BE2C (cell line): ENCODE measurements at regions not wholly inside any gene's neighbourhood (a gene's known extent, or its start where the extent isn't known, plus 50 kb on each side); places are given as distances from the start of the nearest gene placed in this dataset.

Source experiments
- DNase-seq: peaks from one replicate; pipeline ENCODE4 v3.0.0-alpha.2; 2020
- H3K27me3 ChIP-seq: fragments of 250-450 bp; sonication (Bioruptor Pico); 2 replicates; pipeline ENCODE4 v1.5.1; 2020; ENCODE audit warnings: mild to moderate bottlenecking
- H3K36me3 ChIP-seq: fragments of 250-450 bp; sonication (Bioruptor Pico); 2 replicates; pipeline ENCODE4 v1.5.1; 2020; ENCODE audit warnings: mild to moderate bottlenecking
- H3K4me1 ChIP-seq: fragments of 250-450 bp; sonication (Bioruptor Pico); 2 replicates; pipeline ENCODE4 v1.5.1; 2020
- H3K4me3 ChIP-seq: 2 replicates; pipeline ENCODE4 v1.5.1; 2011; ENCODE audit warnings: low read depth, low read length
- H3K9me3 ChIP-seq: fragments of 250-450 bp; sonication (Bioruptor Pico); 2 replicates; pipeline ENCODE4 v1.5.1; 2020
- CTCF ChIP-seq: IDR thresholded peaks from 2 replicates; pipeline ENCODE4 v1.5.1; 2012; ENCODE audit warnings: mild to moderate bottlenecking, low read depth, low read length

DNA sequence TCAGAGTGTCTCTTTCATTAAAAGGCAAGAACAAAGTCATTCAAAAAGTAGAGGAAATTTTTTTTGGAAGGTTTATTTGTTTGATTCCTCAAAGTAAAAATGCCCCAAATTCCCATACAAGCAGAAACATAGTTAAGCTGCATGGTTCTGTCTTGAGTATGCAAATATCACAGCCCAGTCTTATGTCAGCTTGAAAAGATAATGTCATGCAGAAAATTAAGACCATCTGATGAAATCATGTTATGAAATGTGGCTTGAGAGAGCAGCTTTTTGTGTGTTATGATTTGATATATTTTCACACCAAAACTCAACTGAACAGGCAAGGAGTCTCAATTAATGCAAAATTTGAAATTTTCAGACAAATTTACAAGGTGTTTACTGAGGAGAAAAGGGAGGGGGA is 411.0 kb downstream of the LMO4 start:
- DNase-seq: no peak
- Histone ChIP-seq H3K4me3 (no peak overlapping the region), H3K27me3 (no peaks in the 10 kb centered on the region), H3K36me3 (no peaks in the 10 kb centered on the region), H3K9me3 (no peaks in the 10 kb centered on the region), H3K4me1 (no peaks in the 10 kb centered on the region)
- TF ChIP-seq CTCF: no peak

DNA sequence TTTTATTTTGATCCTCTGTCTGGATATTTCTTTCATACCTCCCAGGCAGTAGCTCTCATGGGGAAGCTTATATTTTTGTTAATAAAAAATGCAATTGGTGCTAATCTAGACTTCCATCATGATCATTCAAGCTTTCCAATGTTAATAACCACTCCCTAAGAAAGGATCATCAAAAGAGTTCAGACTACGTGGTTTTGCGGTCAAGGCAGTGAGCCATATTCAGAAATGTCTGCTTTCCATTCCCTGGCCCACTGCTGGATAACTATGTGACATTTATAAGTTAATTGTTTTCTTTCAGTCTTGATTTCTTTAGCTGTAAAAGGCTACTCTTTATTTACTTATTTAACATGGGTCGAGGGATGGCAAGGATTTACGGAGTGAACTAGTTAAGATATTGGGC is 414.6 kb downstream of the LMO4 start:
- Histone ChIP-seq H3K9me3 (no peaks in the 10 kb centered on the region), H3K27me3 (no peaks in the 10 kb centered on the region), H3K36me3 (no peaks in the 10 kb centered on the region), H3K4me1 (no peaks in the 10 kb centered on the region), H3K4me3 (no peak overlapping the region)
- DNase-seq: no peak
- no peak for TF ChIP-seq CTCF

- DNase-seq: no peak
- Histone ChIP-seq H3K9me3 (no peaks in the 10 kb centered on the region), H3K27me3 (no peaks in the 10 kb centered on the region), H3K4me1 (no peaks in the 10 kb centered on the region), H3K36me3 (no peaks in the 10 kb centered on the region), H3K4me3 (no peak overlapping the region)
- TF ChIP-seq CTCF: no peak
Observed at GRCh38 chr1:87744056-87744455, 415.4 kb downstream of the LMO4 start.

DNA sequence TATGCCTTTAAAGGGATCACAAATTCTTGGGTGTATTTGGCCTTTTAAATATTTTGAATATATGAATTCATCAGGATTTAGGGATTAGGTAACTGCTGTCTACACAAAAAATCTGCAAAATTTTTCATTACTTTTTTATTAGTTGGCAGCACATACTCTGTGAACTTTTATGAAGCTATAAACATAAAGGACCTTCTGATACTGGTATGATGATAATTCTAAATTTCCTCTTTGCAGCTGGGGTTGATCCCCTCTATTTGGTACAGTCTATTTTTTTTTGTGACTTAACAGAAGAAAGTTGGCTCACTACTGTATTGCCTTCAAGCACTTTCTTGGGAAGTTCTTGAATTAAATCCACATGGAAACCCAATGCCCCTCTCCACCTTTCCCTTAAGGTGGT is 416.1 kb downstream of the LMO4 start:
- no peak for TF ChIP-seq CTCF
- no peak for DNase-seq
- Histone ChIP-seq H3K4me1 (no peaks in the 10 kb centered on the region), H3K9me3 (no peaks in the 10 kb centered on the region), H3K27me3 (no peaks in the 10 kb centered on the region), H3K36me3 (no peaks in the 10 kb centered on the region), H3K4me3 (no peak overlapping the region)

DNA sequence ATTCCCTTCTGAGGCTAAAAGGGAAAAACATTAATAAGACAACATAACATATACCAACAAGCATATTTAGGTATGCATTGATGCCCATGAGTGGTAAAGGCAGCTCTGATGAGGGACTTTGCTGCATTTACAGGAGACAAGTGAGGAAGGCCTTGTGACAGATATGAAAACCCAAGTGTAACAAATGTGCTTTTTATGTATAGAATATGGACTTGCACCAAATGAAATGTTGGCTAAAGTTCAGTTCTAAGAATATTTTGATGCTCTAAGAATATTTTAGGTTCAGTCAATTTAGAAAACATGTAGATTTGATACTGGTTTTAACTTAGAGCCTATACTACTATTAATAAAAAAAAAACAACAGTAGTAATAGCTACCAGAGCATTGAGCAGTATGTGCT is 424.7 kb downstream of the LMO4 start:
- DNase-seq: no peak
- H3K9me3 ChIP-seq: no peaks in the 10 kb centered on the region
- no peaks in the 10 kb centered on the region for H3K27me3 ChIP-seq
- H3K4me3 ChIP-seq: no peak overlapping the region
- no peaks in the 10 kb centered on the region for H3K36me3 ChIP-seq
- no peak for TF ChIP-seq CTCF
- no peaks in the 10 kb centered on the region for H3K4me1 ChIP-seq

DNA sequence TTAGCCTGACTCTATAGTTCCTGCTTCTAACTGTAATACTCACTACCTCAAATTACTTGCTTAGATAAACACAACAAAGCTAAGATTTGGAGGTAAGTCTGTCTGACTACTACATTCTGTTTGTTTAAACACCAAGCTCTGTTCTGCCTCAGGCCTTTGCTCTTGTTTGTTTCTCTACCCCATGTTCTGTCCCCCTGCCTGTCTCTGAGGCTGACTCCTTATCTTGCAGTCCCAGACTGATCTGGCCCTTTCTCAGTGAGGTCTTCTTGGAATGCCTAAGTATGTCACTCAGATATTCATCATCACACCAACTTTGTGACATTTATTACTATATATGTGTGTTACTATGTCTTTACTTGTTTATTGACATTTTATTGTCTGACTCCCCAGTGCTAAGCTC is 425.5 kb downstream of the LMO4 start:
- Histone ChIP-seq H3K4me1 (no peaks in the 10 kb centered on the region), H3K4me3 (no peak overlapping the region), H3K36me3 (no peaks in the 10 kb centered on the region), H3K27me3 (no peaks in the 10 kb centered on the region), H3K9me3 (no peaks in the 10 kb centered on the region)
- no peak for TF ChIP-seq CTCF
- DNase-seq: no peak
